Kidney tubule cell (primary cell): ENCODE measurements at regions not wholly inside any gene's neighbourhood (a gene's known extent, or its start where the extent isn't known, plus 50 kb on each side); places are given as distances from the start of the nearest gene placed in this dataset.

Experiments
- DNase-seq: peaks from one replicate; pipeline ENCODE4 v3.0.0-alpha.2; 2018; ENCODE audit warnings: low spot score

GRCh38 chr4:135319685-135320084 is 1118.1 kb upstream of the PABPC4L start:
- no peak for DNase-seq

GRCh38 chr4:135316266-135316779 is 1114.7 kb upstream of the PABPC4L start:
- no peak for DNase-seq

DNA sequence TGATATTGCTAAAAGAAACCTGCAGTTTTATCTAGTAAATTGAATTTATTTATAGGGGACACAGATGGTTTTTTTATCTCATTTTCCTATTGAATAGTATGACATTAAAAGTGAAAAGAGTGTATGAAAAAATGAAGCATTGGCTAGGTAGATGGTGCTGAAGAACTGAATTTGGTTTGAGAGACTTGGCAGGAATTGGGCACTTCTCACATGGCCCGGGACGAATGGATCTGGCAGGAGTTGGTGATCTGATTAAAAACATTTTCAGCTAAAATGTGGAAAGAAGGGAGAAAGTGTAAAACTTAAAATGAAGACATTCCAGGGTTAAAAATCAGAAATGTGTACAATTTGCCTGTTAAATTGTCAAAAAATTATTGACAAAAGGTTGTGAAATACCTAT is 1088.5 kb upstream of the PABPC4L start:
- no peak for DNase-seq

DNA sequence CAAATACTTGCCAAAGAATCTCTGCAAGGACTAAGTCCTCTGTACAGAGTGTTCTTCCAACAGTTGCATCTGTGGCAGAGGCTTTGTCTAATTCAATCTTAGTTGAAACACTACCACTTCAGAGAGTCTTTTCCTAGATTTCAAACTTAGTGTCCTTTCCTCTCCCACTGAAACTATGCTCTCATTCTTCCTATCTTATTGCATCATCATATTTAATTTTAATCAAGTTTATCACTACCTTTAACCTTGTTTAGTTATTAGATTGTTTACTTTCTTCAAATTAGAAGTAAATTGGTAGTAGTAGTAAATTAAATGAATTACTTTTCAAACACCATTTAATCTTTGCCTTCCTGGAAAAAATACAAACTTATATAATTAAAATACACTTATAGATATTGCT is 1082.3 kb upstream of the PABPC4L start:
- no peak for DNase-seq

DNA sequence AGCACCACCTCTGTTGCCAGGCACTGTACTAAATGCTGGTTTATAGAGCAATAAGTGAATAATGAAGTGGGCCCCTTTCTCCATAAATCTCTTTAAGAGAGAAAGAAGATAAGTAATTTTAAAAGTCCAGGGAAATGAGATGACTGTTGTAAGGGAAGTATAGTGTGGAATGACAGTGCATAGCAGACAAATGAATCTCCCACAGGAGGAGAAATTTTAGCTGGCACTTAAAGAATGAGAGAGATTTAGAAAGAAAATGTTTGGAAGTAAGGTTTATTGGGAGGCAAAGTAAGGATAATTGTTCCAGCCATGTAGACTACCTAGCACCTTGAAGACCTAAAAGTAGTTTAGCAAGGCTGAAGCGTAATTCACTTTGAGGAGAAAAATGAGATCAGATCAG is 1081.1 kb upstream of the PABPC4L start:
- DNase-seq, result no peak

GRCh38 chr4:135281230-135281629 is 1079.6 kb upstream of the PABPC4L start:
- no peak for DNase-seq

GRCh38 chr4:135277980-135278315 is 1076.4 kb upstream of the PABPC4L start:
- DNase-seq, result no peak

DNA sequence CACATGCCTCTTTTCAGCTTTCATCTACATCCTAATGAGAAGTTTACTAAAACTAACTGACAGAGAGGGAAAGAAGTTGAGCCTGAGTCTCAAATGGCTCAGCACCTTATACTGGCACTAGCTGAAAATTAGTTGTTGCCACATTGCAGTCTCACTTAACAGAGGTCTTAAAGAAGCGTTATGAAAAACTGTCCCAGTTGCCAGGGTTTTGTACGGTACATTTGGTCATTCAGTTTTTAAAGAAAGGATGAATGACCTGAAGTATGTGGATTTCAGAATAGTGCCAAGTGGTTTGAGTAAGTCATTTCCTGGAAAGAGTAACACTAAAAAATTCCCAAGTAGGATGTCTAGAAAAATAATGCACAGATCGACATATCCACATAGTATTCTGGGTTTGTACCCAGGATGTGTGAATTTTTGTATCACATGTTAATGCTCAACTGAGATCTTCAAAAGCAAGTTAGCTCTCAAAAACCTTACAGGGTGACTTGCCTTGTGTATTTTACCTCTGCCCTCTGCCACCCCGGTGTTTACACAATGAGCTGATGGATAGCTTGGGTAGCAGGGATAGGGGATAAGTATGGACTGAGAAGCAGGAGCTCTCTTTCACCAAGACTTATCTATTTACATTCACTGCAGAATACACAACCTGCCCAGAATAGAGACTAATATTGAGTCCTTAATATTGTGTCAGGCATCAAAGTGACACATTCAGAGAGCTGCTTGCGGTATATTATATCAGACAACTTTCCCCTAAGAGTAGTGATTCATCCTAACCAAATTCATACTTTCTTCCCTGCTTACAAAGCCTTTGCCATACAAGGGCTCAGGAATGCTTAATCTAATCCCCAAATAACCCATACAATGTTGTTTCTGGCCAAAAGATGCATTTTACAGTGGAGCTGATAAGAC is 1075.7 kb upstream of the PABPC4L start:
- peak; percentile 4 for DNase-seq

GRCh38 chr4:135274416-135274815 is 1072.8 kb upstream of the PABPC4L start:
- DNase-seq, result no peak

- peak; percentile 60 for DNase-seq
Observed at GRCh38 chr4:135269125-135269890, 1067.7 kb upstream of the PABPC4L start.

- no peak for DNase-seq
Observed at GRCh38 chr4:135268369-135268768, 1066.8 kb upstream of the PABPC4L start.

DNA sequence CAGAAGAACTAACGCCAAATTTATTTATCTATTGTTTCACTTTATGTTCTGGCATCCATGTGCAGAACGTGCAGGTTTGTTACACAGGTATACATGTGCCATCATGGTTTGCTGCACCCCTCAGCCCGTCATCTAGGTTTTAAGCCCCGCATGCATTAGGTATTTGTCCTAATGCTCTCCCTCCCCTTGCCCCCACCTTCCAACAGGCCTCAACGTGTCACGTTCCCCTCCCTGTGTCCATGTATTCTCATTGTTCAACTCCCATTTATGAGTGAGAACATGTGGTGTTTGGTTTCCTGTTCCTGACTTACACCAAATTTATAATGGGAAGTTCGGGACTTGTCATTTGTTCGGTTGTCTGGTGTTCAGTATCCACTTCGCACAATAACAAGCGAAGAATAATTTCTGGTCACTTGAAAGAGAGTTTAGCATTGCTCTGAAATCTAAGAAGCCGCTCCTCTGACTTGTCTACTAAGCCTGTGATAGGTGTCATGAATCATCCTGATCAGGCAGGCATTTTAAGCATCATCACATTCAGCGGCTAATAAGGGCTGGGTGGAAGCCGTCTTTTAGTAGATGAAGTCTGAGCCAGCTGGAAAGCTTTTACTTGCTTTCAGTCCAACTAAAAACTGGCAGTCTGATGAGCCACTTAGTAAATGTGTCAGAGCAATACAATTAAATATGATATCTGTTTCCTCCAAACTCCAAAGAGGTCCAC is 1065.7 kb upstream of the PABPC4L start:
- no peak for DNase-seq

- DNase-seq, result no peak
Observed at GRCh38 chr4:135256111-135256510, 1054.5 kb upstream of the PABPC4L start.

DNA sequence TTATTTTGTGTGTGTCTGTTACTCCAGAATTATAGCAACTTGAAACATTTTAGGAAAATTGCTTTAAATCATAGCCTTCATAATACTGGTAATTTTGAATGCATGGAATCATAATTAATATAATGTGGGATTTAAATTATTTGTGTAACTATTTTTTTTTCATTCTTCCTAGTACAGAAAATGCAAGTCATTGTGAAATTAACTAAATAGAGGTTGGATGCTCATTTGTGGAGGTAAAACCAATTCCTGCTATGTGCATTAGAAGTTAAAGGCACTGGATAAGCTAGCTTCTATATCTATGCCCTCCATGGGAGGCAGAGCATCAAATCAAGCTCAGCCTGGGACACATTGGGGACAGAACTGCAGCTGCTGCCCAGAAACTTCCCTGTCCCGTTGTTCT is 1048.5 kb upstream of the PABPC4L start:
- no peak for DNase-seq

DNA sequence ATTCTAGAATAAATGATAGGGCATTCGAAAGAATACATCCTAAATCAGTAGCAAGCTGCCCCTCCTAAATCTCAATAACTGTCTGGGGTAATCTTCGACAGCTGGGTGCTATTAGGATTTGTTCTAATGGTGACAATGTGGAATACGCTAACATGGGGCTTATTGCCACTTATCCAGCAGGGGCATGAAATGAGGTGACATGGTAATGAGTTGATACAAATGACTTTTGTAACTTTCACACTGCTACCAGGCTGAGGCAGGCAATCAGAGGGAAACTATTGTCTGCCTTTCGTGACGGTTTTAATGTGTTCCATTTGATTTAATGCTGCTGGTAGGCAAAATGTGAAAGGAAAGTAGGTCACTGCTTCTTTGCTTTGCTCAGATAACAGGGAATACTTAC is 1047.4 kb upstream of the PABPC4L start:
- no peak for DNase-seq

DNA sequence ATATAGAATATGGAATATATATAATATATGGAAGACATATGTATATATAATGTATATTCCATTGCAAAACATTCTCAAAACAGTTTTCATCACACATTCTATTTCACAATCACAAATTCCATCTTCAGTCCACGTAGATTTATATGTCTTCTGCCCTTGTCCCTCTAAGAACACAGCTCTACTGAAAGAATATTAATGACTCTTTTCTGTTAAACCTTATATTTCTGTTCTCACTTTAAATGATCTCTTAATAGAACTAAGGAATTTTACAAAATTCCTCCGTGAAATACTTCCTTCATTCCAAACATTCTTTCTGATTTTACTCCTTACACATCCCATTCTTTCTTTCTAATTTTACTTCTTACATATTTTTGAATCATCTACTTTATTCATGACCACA is 1043.1 kb upstream of the PABPC4L start:
- DNase-seq, result peak; percentile 14

DNA sequence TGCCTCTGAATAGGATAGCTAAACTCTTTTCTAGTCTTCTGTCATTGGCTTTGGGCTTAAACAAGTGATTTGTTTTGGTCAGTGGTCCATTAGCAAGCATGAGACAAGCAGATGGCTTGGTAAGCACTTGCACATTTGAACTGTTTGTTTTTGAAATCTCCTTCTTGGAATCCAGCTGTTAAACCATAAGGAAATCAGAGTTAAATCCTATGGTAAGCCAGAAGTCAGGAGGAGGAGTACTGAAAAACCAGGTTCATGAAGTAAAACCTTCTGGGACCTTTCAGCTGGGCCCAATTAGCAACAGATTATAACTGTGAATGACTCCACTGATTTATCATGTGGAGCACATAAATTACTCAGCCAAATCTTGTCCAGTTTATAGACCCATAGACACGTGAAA is 1042.5 kb upstream of the PABPC4L start:
- DNase-seq, result peak; percentile 2

- no peak for DNase-seq
Observed at GRCh38 chr4:135240796-135241195, 1039.2 kb upstream of the PABPC4L start.

- DNase-seq, result no peak
Observed at GRCh38 chr4:135239964-135240363, 1038.4 kb upstream of the PABPC4L start.

DNA sequence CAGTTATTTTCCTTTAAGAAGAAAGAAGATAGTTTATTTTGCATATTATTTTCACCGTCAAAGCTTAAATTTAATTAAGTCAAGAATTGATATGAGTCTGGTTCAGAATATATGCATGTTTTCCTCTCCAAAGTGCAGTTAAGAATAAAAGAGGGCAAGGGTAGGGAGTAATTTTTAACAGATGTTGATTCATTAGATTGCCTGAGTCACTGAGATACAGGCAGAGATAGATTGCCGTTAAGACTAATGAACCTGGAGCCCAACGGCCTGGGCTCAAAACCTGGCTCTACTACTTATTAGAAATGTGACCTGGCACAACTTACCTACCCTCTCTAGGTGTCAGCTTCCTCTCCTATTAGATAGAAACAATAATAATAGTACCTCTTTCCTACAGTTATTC is 1037.4 kb upstream of the PABPC4L start:
- peak; percentile 8 for DNase-seq

DNA sequence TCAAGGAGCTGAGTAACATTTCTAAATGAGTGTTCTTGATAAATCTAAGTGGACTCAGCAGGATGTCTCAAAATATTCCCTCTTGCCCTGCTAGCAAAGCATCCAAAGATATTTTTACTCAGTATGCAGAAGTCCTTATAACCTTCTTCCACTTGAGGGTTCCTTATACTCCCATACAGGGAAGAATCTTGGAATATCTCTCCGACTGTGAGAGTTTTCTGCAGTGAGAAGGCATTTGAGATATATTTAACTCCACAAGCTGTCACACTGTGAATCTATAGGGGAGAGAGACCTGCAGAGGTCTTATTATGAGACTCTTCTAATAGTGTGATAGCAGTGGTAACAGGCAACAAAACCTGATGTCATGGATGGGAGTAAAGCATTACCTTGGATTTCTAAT is 1034.5 kb upstream of the PABPC4L start:
- DNase-seq, result no peak

DNA sequence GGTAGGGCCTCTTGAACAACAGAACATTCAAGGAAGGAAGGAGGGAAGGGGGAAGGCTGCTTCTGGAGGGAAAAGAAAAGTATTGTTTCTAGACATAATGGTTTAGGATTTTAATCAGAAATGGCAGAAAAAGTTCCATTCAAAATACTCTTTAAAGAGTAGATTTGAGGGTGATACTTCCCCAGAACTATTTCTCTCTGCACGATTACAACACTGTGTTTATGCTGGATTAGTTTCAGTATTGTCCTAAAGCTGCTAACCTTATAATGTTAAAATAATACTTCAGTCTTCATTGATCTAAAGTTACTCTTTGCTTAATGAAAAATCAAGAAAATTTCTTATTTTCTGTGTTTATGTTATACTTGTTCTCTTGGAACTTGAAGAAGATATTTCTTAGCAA is 1026.3 kb upstream of the PABPC4L start:
- no peak for DNase-seq

- no peak for DNase-seq
Observed at GRCh38 chr4:135225551-135225950, 1024.0 kb upstream of the PABPC4L start.
